ENCODE measurements at regions not wholly inside any gene's neighbourhood (a gene's known extent, or its start where the extent isn't known, plus 50 kb on each side); places are given as distances from the start of the nearest gene placed in this dataset.

GRCh38 chr4:4624276-4624897 is 82.5 kb upstream of the STX18 start:
- Mint-ChIP-seq H3K9me3 (no peaks in the 10 kb centered on the region), H3K27me3 (no peaks in the 10 kb centered on the region), H3K4me3 (no peak overlapping the region), H3K36me3 (peaks cover 1 to 23% (median 4%) of the 10 kb centered on the region in 3 donors), H3K27ac (peak overlapping the region in 1 of 8 donors; percentile 3), H3K4me1 (no peaks in the 10 kb centered on the region)
- Histone ChIP-seq H3K4me3 (ENCODE audit: low read length) (no peak overlapping the region), H3K27ac (ENCODE audit: low read depth, low read length) (no peak overlapping the region), H3K36me3 (ENCODE audit: insufficient read depth, low read length) (no peaks in the 10 kb centered on the region), H3K27me3 (ENCODE audit: insufficient read depth, low read length, poor library complexity, severe bottlenecking) (no peaks in the 10 kb centered on the region), H3K9me3 (ENCODE audit: low read length) (no peaks in the 10 kb centered on the region), H3K4me1 (ENCODE audit: insufficient read depth, low read length) (no peaks in the 10 kb centered on the region)
- no peak for DNase-seq
- CTCF ChIA-PET, result interaction anchor here (1.1 to 1.5 kb wide), 2 partner anchors 9 to 11 kb away, joined by 3 to 4 read pairs; no protein-coding TSS in a partner anchor
- POLR2A ChIA-PET, result no interaction called here

GRCh38 chr4:4619821-4620220 is 78.0 kb upstream of the STX18 start:
- no peak for DNase-seq
- H3K27me3 ChIP-seq (ENCODE audit: insufficient read depth, low read length, poor library complexity, severe bottlenecking), result no peaks in the 10 kb centered on the region
- H3K36me3 Mint-ChIP-seq, result peaks cover 1 to 20% (median 4%) of the 10 kb centered on the region in 3 donors
- no peaks in the 10 kb centered on the region for H3K27me3 Mint-ChIP-seq
- ChIA-PET POLR2A (no interaction called here), CTCF (no interaction called here)
- no peak overlapping the region for H3K27ac ChIP-seq (ENCODE audit: low read depth, low read length)
- H3K4me1 Mint-ChIP-seq, result no peaks in the 10 kb centered on the region
- no peaks in the 10 kb centered on the region for H3K9me3 ChIP-seq (ENCODE audit: low read length)
- no peaks in the 10 kb centered on the region for H3K9me3 Mint-ChIP-seq
- H3K4me3 Mint-ChIP-seq, result no peak overlapping the region
- no peak overlapping the region for H3K27ac Mint-ChIP-seq
- H3K4me3 ChIP-seq (ENCODE audit: low read length), result no peak overlapping the region
- H3K36me3 ChIP-seq (ENCODE audit: insufficient read depth, low read length), result no peaks in the 10 kb centered on the region
- H3K4me1 ChIP-seq (ENCODE audit: insufficient read depth, low read length), result no peaks in the 10 kb centered on the region

- CTCF ChIA-PET, result no interaction called here
- no peak for DNase-seq
- Mint-ChIP-seq H3K4me3 (no peak overlapping the region), H3K4me1 (no peaks in the 10 kb centered on the region), H3K27ac (peak overlapping the region in 1 of 8 donors; percentile 47), H3K9me3 (no peaks in the 10 kb centered on the region), H3K27me3 (no peaks in the 10 kb centered on the region), H3K36me3 (peaks cover 1 to 20% (median 5%) of the 10 kb centered on the region in 3 donors)
- Histone ChIP-seq H3K4me1 (ENCODE audit: insufficient read depth, low read length) (no peaks in the 10 kb centered on the region), H3K36me3 (ENCODE audit: insufficient read depth, low read length) (no peaks in the 10 kb centered on the region), H3K27me3 (ENCODE audit: insufficient read depth, low read length, poor library complexity, severe bottlenecking) (no peaks in the 10 kb centered on the region), H3K4me3 (ENCODE audit: low read length) (no peak overlapping the region), H3K9me3 (ENCODE audit: low read length) (no peaks in the 10 kb centered on the region), H3K27ac (ENCODE audit: low read depth, low read length) (no peak overlapping the region)
- POLR2A ChIA-PET, result no interaction called here
Observed at GRCh38 chr4:4618847-4619246, 77.0 kb upstream of the STX18 start.

GRCh38 chr4:4614925-4615678 is 73.3 kb upstream of the STX18 start:
- H3K27ac ChIP-seq (ENCODE audit: low read depth, low read length), result no peak overlapping the region
- ChIA-PET CTCF (no interaction called here), POLR2A (no interaction called here)
- DNase-seq, result no peak
- H3K36me3 Mint-ChIP-seq, result peaks cover 2 to 6% (median 3%) of the 10 kb centered on the region in 3 donors
- no peak overlapping the region for H3K4me3 Mint-ChIP-seq
- no peak overlapping the region for H3K4me3 ChIP-seq (ENCODE audit: low read length)
- H3K36me3 ChIP-seq (ENCODE audit: insufficient read depth, low read length), result no peaks in the 10 kb centered on the region
- H3K27me3 ChIP-seq (ENCODE audit: insufficient read depth, low read length, poor library complexity, severe bottlenecking), result no peaks in the 10 kb centered on the region
- H3K9me3 ChIP-seq (ENCODE audit: low read length), result no peaks in the 10 kb centered on the region
- no peak overlapping the region for H3K27ac Mint-ChIP-seq
- H3K9me3 Mint-ChIP-seq, result no peaks in the 10 kb centered on the region
- no peaks in the 10 kb centered on the region for H3K27me3 Mint-ChIP-seq
- H3K4me1 Mint-ChIP-seq, result no peaks in the 10 kb centered on the region
- no peaks in the 10 kb centered on the region for H3K4me1 ChIP-seq (ENCODE audit: insufficient read depth, low read length)

- CTCF ChIA-PET, result no interaction called here
- Histone ChIP-seq H3K4me3 (ENCODE audit: low read length) (no peak overlapping the region), H3K36me3 (ENCODE audit: insufficient read depth, low read length) (no peaks in the 10 kb centered on the region), H3K9me3 (ENCODE audit: low read length) (no peaks in the 10 kb centered on the region), H3K27me3 (ENCODE audit: insufficient read depth, low read length, poor library complexity, severe bottlenecking) (no peaks in the 10 kb centered on the region), H3K4me1 (ENCODE audit: insufficient read depth, low read length) (no peaks in the 10 kb centered on the region), H3K27ac (ENCODE audit: low read depth, low read length) (no peak overlapping the region)
- POLR2A ChIA-PET, result no interaction called here
- H3K9me3 Mint-ChIP-seq, result no peaks in the 10 kb centered on the region
- no peaks in the 10 kb centered on the region for H3K27me3 Mint-ChIP-seq
- H3K36me3 Mint-ChIP-seq, result peaks cover 0 to 6% (median 2%) of the 10 kb centered on the region in 3 donors
- no peak overlapping the region for H3K27ac Mint-ChIP-seq
- no peaks in the 10 kb centered on the region for H3K4me1 Mint-ChIP-seq
- DNase-seq, result no peak
- H3K4me3 Mint-ChIP-seq, result no peak overlapping the region
Observed at GRCh38 chr4:4613641-4614286, 71.9 kb upstream of the STX18 start.

GRCh38 chr4:4613126-4613465 is 71.2 kb upstream of the STX18 start:
- Mint-ChIP-seq H3K27me3 (no peaks in the 10 kb centered on the region), H3K4me3 (no peak overlapping the region), H3K9me3 (no peaks in the 10 kb centered on the region), H3K4me1 (no peaks in the 10 kb centered on the region), H3K27ac (no peak overlapping the region), H3K36me3 (peaks cover 0 to 4% (median 2%) of the 10 kb centered on the region in 3 donors)
- DNase-seq, result no peak
- H3K4me1 ChIP-seq (ENCODE audit: insufficient read depth, low read length), result no peaks in the 10 kb centered on the region
- no peak overlapping the region for H3K4me3 ChIP-seq (ENCODE audit: low read length)
- ChIA-PET POLR2A (no interaction called here), CTCF (no interaction called here)
- no peaks in the 10 kb centered on the region for H3K36me3 ChIP-seq (ENCODE audit: insufficient read depth, low read length)
- H3K9me3 ChIP-seq (ENCODE audit: low read length), result no peaks in the 10 kb centered on the region
- H3K27ac ChIP-seq (ENCODE audit: low read depth, low read length), result no peak overlapping the region
- H3K27me3 ChIP-seq (ENCODE audit: insufficient read depth, low read length, poor library complexity, severe bottlenecking), result no peaks in the 10 kb centered on the region

GRCh38 chr4:4610672-4611071 is 68.8 kb upstream of the STX18 start:
- no peaks in the 10 kb centered on the region for H3K27me3 Mint-ChIP-seq
- ChIA-PET POLR2A (no interaction called here), CTCF (no interaction called here)
- H3K4me1 ChIP-seq (ENCODE audit: insufficient read depth, low read length), result no peaks in the 10 kb centered on the region
- no peaks in the 10 kb centered on the region for H3K9me3 ChIP-seq (ENCODE audit: low read length)
- no peaks in the 10 kb centered on the region for H3K9me3 Mint-ChIP-seq
- H3K4me3 ChIP-seq (ENCODE audit: low read length), result no peak overlapping the region
- H3K27ac ChIP-seq (ENCODE audit: low read depth, low read length), result no peak overlapping the region
- H3K4me1 Mint-ChIP-seq, result no peaks in the 10 kb centered on the region
- H3K27me3 ChIP-seq (ENCODE audit: insufficient read depth, low read length, poor library complexity, severe bottlenecking), result no peaks in the 10 kb centered on the region
- no peak for DNase-seq
- no peak overlapping the region for H3K4me3 Mint-ChIP-seq
- peaks cover 2 to 6% (median 3%) of the 10 kb centered on the region in 3 donors for H3K36me3 Mint-ChIP-seq
- no peak overlapping the region for H3K27ac Mint-ChIP-seq
- no peaks in the 10 kb centered on the region for H3K36me3 ChIP-seq (ENCODE audit: insufficient read depth, low read length)

- no peaks in the 10 kb centered on the region for H3K4me1 Mint-ChIP-seq
- peaks cover 2 to 12% (median 6%) of the 10 kb centered on the region in 3 donors for H3K36me3 Mint-ChIP-seq
- H3K4me1 ChIP-seq (ENCODE audit: insufficient read depth, low read length), result no peaks in the 10 kb centered on the region
- no peaks in the 10 kb centered on the region for H3K27me3 Mint-ChIP-seq
- H3K9me3 ChIP-seq (ENCODE audit: low read length), result no peaks in the 10 kb centered on the region
- H3K9me3 Mint-ChIP-seq, result no peaks in the 10 kb centered on the region
- no peaks in the 10 kb centered on the region for H3K27me3 ChIP-seq (ENCODE audit: insufficient read depth, low read length, poor library complexity, severe bottlenecking)
- no peak overlapping the region for H3K4me3 ChIP-seq (ENCODE audit: low read length)
- no peak overlapping the region for H3K27ac ChIP-seq (ENCODE audit: low read depth, low read length)
- H3K4me3 Mint-ChIP-seq, result no peak overlapping the region
- CTCF ChIA-PET, result no interaction called here
- peak overlapping the region in 1 of 8 donors; percentile 9 for H3K27ac Mint-ChIP-seq
- no peak for DNase-seq
- no peaks in the 10 kb centered on the region for H3K36me3 ChIP-seq (ENCODE audit: insufficient read depth, low read length)
- POLR2A ChIA-PET, result no interaction called here
Observed at GRCh38 chr4:4609622-4610334, 67.9 kb upstream of the STX18 start.

All from CD8-positive, alpha-beta memory T cell (primary cell).